GM12865 (cell line): ENCODE measurements at regions not wholly inside any gene's neighbourhood (a gene's known extent, or its start where the extent isn't known, plus 50 kb on each side); places are given as distances from the start of the nearest gene placed in this dataset.

Experiments used
- DNase-seq: peaks from one replicate; pipeline ENCODE4 v3.0.0; 2010; ENCODE audit warnings: low read depth
- H3K4me3 ChIP-seq: 2 replicates; pipeline ENCODE4 v1.5.1; 2011; ENCODE audit warnings: mild to moderate bottlenecking, low read depth, low read length, control low read depth
- CTCF ChIP-seq: IDR thresholded peaks from 2 replicates; pipeline ENCODE4 v1.5.1; 2011; ENCODE audit warnings: low read length, control low read depth, low read depth, inconsistent platforms; ENCODE audit not compliant: insufficient read depth; ENCODE audit errors: missing control alignments

- peak; percentile 45 for TF ChIP-seq CTCF
- peak; percentile 18 for DNase-seq
- H3K4me3 ChIP-seq: no peak overlapping the region
Measured at GRCh38 chr12:107448198-107448597, 237.4 kb upstream of the PWP1 start.

GRCh38 chr12:107449891-107450290 lies 235.7 kb upstream of the PWP1 start:
- no peak for DNase-seq
- TF ChIP-seq CTCF: no peak
- H3K4me3 ChIP-seq: no peak overlapping the region

GRCh38 chr12:107450541-107450940 lies 235.1 kb upstream of the PWP1 start:
- H3K4me3 ChIP-seq: no peak overlapping the region

GRCh38 chr12:107451246-107451645 lies 234.4 kb upstream of the PWP1 start:
- no peak overlapping the region for H3K4me3 ChIP-seq
- DNase-seq: no peak
- TF ChIP-seq CTCF: no peak

More at GRCh38 chr12:107450541-107450940, 235.1 kb upstream of the PWP1 start:
- no peak for DNase-seq
- TF ChIP-seq CTCF: no peak

- no peak for DNase-seq
- TF ChIP-seq CTCF: no peak
- H3K4me3 ChIP-seq: no peak overlapping the region
Measured at GRCh38 chr12:107454109-107454830, 231.3 kb upstream of the PWP1 start.

- TF ChIP-seq CTCF: no peak
- H3K4me3 ChIP-seq: no peak overlapping the region
- no peak for DNase-seq
Measured at GRCh38 chr12:107457362-107457935, 228.2 kb upstream of the PWP1 start.

- TF ChIP-seq CTCF: no peak
- no peak for DNase-seq
- no peak overlapping the region for H3K4me3 ChIP-seq
Measured at GRCh38 chr12:107458163-107458562, 227.4 kb upstream of the PWP1 start.
